Thyroid gland (tissue), 4 donors: ENCODE measurements at regions not wholly inside any gene's neighbourhood (a gene's known extent, or its start where the extent isn't known, plus 50 kb on each side); places are given as distances from the start of the nearest gene placed in this dataset.

Experiments
- DNase-seq, 2 donors: peaks; one replicate each; pipeline ENCODE4 v3.0.0-alpha.2; 2019
- H3K27ac ChIP-seq, 3 donors: fragments of 200-600 bp; sonication (generic); 1 replicate in 2 of 3; 2 replicates in 1 of 3; pipeline ENCODE4 v1.5.1; 2016 to 2019; ENCODE audit warnings: mild to moderate bottlenecking in 1 of 3, moderate library complexity in 1 of 3
- H3K27me3 ChIP-seq: fragments of 200-600 bp; sonication (generic); one replicate; pipeline ENCODE4 v1.5.1; 2019
- H3K36me3 ChIP-seq, 2 donors: fragments of 200-600 bp; sonication (generic); one replicate each; pipeline ENCODE4 v1.5.1; 2016 to 2019
- H3K4me1 ChIP-seq, 2 donors: fragments of 200-600 bp; sonication (generic); one replicate each; pipeline ENCODE4 v1.5.1; 2017 to 2019
- H3K4me3 ChIP-seq, 3 donors: fragments of 200-600 bp; sonication (generic); replicated peaks in 1 of 3; 1 replicate in 2 of 3; 2 replicates in 1 of 3; pipeline ENCODE4 v1.5.1; 2016; ENCODE audit warnings: mild to moderate bottlenecking in 1 of 3
- H3K9me3 ChIP-seq: fragments of 200-600 bp; sonication (generic); one replicate; pipeline ENCODE4 v1.5.1; 2017
- POLR2A ChIP-seq, 2 donors: fragments of 450-650 bp; IDR thresholded peaks; one replicate each; pipeline ENCODE4 v1.6.1; 2017; ENCODE audit warnings: antibody characterized with exemption in 2 of 2, mild to moderate bottlenecking in 2 of 2, moderate library complexity in 1 of 2
- WGBS, 2 donors: methylation state at CpG; one replicate each; pipeline ENCODE4 v1.1.5; 2017; 5-methylcytosine and 5-hydroxymethylcytosine counted together
- intact Hi-C: fragments of 100-400 bp; cut with DNase I; formaldehyde crosslinking; loops from one replicate; pipeline ENCODE4 v1.15.1; 2023
- TF ChIP-seq, protein P1 (sequence below), 6 experiments: fragments of 200-600 bp in 3 of 6; fragments of 450-650 bp in 3 of 6; sonication (generic) in 3 of 6; IDR thresholded peaks; one replicate each; pipeline ENCODE4 v1.5.1; 2016 to 2019; ENCODE audit warnings: antibody characterized with exemption in 6 of 6, mild to moderate bottlenecking in 2 of 6, inconsistent platforms in 1 of 6, moderate library complexity in 1 of 6

DNA sequence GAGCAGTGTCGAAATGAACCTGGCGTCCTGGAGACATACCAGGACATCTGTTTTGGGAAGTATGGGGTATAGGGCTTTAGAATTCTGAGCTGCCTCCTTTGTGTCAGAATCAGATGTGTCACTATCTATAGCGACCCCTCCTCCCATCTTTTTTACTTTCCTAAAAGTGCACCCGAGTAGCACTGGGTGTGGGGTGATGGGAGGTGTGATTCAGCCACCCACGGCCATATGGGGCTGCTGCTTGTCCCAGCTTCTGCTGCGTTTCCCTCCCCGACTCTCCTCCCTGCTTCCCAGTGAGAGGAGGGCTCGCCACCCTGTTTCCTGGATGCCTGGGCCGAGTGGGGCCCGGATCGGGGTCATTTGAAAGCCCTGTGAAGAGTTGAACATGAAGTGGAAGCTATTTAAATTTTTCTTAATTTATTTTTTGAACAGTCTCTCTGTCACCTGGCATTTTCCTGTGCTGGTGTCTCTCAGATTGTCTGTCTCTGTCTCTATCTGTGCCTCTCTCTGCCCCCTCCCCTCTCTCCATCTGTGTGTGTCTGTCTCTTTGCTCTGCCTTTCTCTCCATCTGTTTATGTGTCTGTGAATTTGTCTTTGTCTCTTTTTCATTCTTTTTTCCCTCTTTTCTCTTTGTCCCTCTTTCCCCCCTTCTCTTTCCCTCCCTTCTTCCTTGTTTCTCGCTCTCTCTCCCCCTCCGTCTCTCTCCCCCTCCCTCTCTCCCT is 638.8 kb upstream of the EEF2KMT start:
- TF ChIP-seq POLR2A (IDR thresholded peaks at IDR 0.05) = no peak
- TF ChIP-seq, protein P1, sequence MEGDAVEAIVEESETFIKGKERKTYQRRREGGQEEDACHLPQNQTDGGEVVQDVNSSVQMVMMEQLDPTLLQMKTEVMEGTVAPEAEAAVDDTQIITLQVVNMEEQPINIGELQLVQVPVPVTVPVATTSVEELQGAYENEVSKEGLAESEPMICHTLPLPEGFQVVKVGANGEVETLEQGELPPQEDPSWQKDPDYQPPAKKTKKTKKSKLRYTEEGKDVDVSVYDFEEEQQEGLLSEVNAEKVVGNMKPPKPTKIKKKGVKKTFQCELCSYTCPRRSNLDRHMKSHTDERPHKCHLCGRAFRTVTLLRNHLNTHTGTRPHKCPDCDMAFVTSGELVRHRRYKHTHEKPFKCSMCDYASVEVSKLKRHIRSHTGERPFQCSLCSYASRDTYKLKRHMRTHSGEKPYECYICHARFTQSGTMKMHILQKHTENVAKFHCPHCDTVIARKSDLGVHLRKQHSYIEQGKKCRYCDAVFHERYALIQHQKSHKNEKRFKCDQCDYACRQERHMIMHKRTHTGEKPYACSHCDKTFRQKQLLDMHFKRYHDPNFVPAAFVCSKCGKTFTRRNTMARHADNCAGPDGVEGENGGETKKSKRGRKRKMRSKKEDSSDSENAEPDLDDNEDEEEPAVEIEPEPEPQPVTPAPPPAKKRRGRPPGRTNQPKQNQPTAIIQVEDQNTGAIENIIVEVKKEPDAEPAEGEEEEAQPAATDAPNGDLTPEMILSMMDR (IDR thresholded peaks at IDR 0.05) = no peak
- no peaks in the 10 kb centered on the region for H3K27me3 ChIP-seq
- H3K4me1 ChIP-seq = no peaks in the 10 kb centered on the region
- intact Hi-C loops = no loop called here
- H3K4me3 ChIP-seq = no peak overlapping the region
- H3K36me3 ChIP-seq = no peaks in the 10 kb centered on the region
- H3K9me3 ChIP-seq = no peaks in the 10 kb centered on the region
- 46 to 52% methylated on average over 13 of the region's 13 CpGs for WGBS, 2 donors
- no peak for DNase-seq
- no peak overlapping the region for H3K27ac ChIP-seq

DNA sequence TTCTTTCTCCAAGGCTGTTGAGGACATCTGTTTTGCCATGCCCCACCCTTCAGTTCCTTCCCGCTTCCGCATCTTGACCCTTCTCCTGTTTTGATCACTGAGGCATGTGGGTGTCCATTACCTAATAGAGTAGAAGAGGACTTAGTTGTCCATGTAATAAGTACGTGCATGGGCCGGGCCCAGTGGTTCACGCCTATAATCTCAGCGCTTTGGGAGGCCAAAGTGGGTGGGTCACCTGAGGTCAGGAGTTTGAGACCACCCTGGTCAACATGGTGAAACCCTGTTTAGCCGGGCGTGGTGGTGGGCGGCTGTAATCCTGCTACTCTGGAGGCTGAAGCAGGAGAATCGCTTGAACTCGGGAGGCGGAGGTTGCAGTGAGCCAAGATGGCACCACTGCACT is 637.8 kb upstream of the EEF2KMT start:
- no peak for TF ChIP-seq POLR2A (IDR thresholded peaks at IDR 0.05)
- TF ChIP-seq, protein P1 (IDR thresholded peaks at IDR 0.05) = no peak
- WGBS, 2 donors = 90 to 96% methylated on average over 12 of the region's 12 CpGs
- Histone ChIP-seq H3K27ac (no peak overlapping the region), H3K4me1 (no peaks in the 10 kb centered on the region), H3K36me3 (no peaks in the 10 kb centered on the region), H3K27me3 (no peaks in the 10 kb centered on the region), H3K9me3 (no peaks in the 10 kb centered on the region), H3K4me3 (no peak overlapping the region)
- intact Hi-C loops = no loop called here
- no peak for DNase-seq

DNA sequence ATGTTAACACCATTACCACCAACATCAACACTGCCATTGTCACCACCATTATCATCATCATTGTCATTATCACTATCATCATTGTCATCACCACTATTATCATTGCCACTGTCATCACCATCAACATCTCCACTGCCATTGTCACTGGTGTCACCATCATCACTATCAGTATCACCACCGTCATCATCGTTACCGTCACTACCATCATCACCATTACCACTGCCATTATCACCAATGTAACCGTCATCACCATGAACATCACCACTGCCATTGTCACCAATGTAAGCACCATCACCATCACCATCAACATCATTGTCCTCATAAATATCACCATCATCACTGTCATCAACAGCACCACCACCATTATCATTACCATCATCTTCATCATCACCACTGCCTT is 633.2 kb upstream of the EEF2KMT start:
- no peak for DNase-seq
- WGBS, 2 donors = 95 to 98% methylated on average over 4 of the region's 4 CpGs
- H3K27me3 ChIP-seq = no peaks in the 10 kb centered on the region
- no peak for TF ChIP-seq POLR2A (IDR thresholded peaks at IDR 0.05)
- TF ChIP-seq, protein P1 (IDR thresholded peaks at IDR 0.05) = no peak
- H3K9me3 ChIP-seq = no peaks in the 10 kb centered on the region
- H3K4me1 ChIP-seq = no peaks in the 10 kb centered on the region
- H3K4me3 ChIP-seq = no peak overlapping the region
- no peak overlapping the region for H3K27ac ChIP-seq
- H3K36me3 ChIP-seq = no peaks in the 10 kb centered on the region
- intact Hi-C loops = no loop called here

DNA sequence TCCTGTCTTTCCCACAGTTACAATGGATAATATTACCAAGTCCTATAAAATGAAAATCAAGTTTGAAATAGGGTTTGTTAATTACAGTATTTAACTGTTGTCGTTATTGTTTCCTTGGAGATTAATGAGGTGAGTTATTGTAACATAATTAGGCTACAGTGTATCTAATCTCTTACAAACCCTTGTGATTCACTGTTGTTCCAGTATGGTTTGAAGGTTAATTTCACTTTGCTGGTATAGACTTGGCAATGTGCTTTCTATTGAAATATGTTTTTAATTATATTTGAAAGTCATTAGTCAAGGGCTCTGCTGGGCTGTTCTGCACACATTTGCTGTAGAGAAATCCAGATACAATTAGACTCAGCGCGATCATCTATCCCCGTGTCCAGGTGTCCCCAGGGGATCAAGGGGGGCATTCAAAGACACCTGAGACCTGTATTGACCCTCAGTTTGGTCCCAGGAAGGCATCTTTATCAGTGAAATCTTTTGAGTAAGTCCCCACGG is 624.6 kb upstream of the EEF2KMT start:
- H3K4me1 ChIP-seq = no peaks in the 10 kb centered on the region
- no peak overlapping the region for H3K4me3 ChIP-seq
- H3K27me3 ChIP-seq = no peaks in the 10 kb centered on the region
- intact Hi-C loops = no loop called here
- H3K9me3 ChIP-seq = no peaks in the 10 kb centered on the region
- no peak overlapping the region for H3K27ac ChIP-seq
- DNase-seq = no peak
- no peaks in the 10 kb centered on the region for H3K36me3 ChIP-seq
- 74 to 79% methylated on average over 5 of the region's 5 CpGs for WGBS, 2 donors
- no peak for TF ChIP-seq POLR2A (IDR thresholded peaks at IDR 0.05)
- TF ChIP-seq, protein P1 (IDR thresholded peaks at IDR 0.05) = no peak

DNA sequence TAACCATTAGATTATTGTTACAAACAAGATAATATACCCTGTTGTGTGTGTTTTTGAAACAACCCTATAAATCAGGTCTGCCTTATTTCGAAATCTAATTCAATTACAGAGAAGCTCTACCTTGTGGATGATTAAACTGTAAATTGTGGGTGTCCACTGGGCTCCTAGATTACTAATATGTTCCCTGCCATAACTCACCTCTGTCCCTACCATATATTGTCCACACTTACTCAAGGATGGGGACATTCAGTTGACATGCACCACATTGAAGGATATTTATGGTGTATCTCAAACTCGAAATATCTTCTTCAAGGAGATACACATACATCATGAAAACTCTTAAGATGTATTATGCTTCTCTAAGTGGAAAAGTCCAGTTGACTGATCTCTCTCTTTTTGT is 617.6 kb upstream of the EEF2KMT start:
- TF ChIP-seq POLR2A (IDR thresholded peaks at IDR 0.05) = no peak
- intact Hi-C loops = no loop called here
- DNase-seq = no peak

More for the DNA sequence above, 617.6 kb upstream of the EEF2KMT start:
- H3K4me1 ChIP-seq = no peaks in the 10 kb centered on the region
- no peak overlapping the region for H3K27ac ChIP-seq
- WGBS, 2 donors = 67 to 69% methylated on average over 2 of the region's 2 CpGs
- no peaks in the 10 kb centered on the region for H3K9me3 ChIP-seq
- H3K36me3 ChIP-seq = no peaks in the 10 kb centered on the region
- no peak overlapping the region for H3K4me3 ChIP-seq
- H3K27me3 ChIP-seq = no peaks in the 10 kb centered on the region
